ENCODE measurements at regions not wholly inside any gene's neighbourhood (a gene's known extent, or its start where the extent isn't known, plus 50 kb on each side); places are given as distances from the start of the nearest gene placed in this dataset.

- TF ChIP-seq CTCF (IDR thresholded peaks at IDR 0.05) = no peak
- TF ChIP-seq POLR2A (IDR thresholded peaks at IDR 0.05) = no peak
Observed at GRCh38 chr5:165173651-165174050, 1668.2 kb downstream of the MAT2B start.
